ENCODE measurements at regions not wholly inside any gene's neighbourhood (a gene's known extent, or its start where the extent isn't known, plus 50 kb on each side); places are given as distances from the start of the nearest gene placed in this dataset.
A peak's percentile ranks its signal among the peaks of the same experiment; 100 is the strongest.
"Not testable (repeated sequence)": the region's sequence is repeated elsewhere in the genome, so short reads cannot be mapped to it uniquely, and the experiment has no call there.

DNA sequence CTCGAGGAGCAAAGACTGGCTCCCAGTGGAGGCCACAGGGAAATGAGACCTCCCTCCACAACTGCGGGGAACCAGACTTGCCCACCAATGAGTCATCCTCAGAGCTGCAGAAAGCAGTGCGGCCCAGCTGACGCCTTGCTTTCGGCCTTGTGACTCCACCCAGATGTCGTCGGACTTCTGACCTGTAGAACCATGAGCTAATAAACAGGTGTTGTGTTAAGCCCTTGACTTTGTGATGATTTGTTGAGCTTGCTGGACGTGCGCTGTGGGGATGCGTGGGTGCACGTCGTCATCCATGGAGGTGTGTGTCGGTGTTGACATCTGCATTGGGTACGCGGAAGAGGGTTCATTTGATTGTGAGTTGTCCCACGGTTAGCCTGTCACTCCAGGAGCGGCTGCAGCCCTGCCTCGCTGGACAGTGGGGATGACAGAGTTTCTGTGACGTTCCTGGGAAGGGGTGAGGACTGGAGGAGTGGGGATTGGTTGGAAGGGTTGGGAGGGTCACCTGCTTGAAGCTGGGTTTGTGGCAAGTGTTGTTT lies 154.1 kb downstream of the SH3BP4 start:
- H3K4me3 ChIP-seq (ENCODE audit: low read depth, low read length) = no peak overlapping the region
- TF ChIP-seq, protein P1, sequence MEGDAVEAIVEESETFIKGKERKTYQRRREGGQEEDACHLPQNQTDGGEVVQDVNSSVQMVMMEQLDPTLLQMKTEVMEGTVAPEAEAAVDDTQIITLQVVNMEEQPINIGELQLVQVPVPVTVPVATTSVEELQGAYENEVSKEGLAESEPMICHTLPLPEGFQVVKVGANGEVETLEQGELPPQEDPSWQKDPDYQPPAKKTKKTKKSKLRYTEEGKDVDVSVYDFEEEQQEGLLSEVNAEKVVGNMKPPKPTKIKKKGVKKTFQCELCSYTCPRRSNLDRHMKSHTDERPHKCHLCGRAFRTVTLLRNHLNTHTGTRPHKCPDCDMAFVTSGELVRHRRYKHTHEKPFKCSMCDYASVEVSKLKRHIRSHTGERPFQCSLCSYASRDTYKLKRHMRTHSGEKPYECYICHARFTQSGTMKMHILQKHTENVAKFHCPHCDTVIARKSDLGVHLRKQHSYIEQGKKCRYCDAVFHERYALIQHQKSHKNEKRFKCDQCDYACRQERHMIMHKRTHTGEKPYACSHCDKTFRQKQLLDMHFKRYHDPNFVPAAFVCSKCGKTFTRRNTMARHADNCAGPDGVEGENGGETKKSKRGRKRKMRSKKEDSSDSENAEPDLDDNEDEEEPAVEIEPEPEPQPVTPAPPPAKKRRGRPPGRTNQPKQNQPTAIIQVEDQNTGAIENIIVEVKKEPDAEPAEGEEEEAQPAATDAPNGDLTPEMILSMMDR (IDR thresholded peaks at IDR 0.05; ENCODE audit: low read depth, low read length, missing control alignments) = no peak
- DNase-seq (ENCODE audit: low read depth) = no peak
- in situ Hi-C loops (cut with HindIII; ENCODE audit: low sequenced_read_pairs) = loop anchor here (5.0 kb wide), 1 partner anchor 554 kb away; no protein-coding TSS in a partner anchor

DNA sequence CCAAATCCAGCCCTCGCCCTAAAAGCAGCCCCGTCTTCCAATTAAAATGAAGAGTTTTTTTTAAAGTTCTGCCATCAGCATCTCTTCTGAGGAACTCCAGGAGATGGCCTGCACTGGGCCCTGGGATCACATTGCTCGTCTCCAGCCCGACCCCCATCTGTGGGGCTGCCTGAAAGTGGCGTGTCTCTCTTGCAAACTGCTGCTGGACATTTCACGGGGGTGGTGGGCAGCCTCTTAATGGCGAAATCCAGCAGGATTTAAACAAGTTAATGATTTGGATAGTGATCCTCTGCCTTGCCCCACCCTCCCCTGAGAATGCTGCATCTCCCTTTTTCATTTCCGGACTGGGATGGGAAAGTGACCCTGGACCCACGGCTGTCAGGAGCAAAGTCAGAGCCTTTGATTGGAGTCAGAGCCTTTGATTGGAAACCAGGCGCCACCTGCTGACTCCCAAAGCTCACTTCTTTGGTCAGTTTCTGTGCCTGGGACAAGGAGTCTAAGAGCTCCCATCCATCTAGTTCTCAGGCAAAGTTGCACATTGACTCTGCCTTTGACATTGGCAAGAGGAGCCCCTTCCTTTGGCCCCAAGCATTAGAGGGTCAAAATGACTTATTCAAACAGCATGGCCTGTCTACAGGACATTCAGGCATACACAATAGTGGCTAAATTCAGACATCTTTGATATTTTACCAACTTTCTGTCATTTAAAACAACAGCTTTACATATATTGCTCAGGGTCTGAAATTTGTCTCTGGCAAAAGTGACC lies 155.2 kb downstream of the SH3BP4 start:
- DNase-seq (ENCODE audit: low read depth) = peak; percentile 56
- H3K4me3 ChIP-seq (ENCODE audit: low read depth, low read length) = no peak overlapping the region
- TF ChIP-seq, protein P1 (IDR thresholded peaks at IDR 0.05; ENCODE audit: low read depth, low read length, missing control alignments) = peak; percentile 90
- in situ Hi-C loops (cut with HindIII; ENCODE audit: low sequenced_read_pairs) = loop anchor here (5.0 kb wide), 1 partner anchor 555 kb away; no protein-coding TSS in a partner anchor

DNA sequence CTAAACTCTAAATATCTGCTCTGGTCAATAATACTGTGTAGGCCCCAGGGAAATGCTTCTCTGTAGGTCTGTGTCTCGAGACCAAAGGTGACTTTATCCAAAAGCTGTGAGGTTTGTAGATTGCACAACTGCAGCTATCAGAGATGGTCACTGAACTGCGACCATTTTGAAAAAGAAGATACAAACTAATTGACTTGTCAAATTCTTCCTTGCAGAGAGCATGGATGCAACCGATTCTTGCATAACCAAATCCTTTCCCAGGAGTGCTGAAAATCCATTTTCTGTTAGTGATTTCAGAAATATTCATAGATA lies 155.8 kb downstream of the SH3BP4 start:
- H3K4me3 ChIP-seq (ENCODE audit: low read depth, low read length) = no peak overlapping the region
- TF ChIP-seq, protein P1 (IDR thresholded peaks at IDR 0.05; ENCODE audit: low read depth, low read length, missing control alignments) = no peak
- no peak for DNase-seq (ENCODE audit: low read depth)
- in situ Hi-C loops (cut with HindIII; ENCODE audit: low sequenced_read_pairs) = loop anchor here (5.0 kb wide), 1 partner anchor 555 kb away; no protein-coding TSS in a partner anchor

DNA sequence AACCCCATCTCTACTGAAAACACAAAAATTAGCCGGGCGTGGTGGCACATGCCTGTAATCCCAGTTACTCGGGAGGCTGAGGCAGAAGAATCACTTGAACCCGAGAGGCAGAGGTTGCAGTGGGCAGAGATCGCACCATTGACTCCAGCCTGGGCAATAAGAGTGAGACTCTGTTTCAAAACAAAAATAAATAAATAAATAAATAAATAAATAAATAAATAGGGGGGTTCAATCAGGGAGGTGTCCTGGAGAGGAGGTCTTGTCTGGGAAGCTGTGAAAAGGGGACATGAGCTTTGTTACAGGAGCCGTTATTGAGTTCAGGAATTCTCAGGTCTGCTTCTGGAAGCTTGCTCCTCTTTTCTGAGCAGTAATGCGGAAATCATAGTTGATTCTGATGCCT lies 157.7 kb downstream of the SH3BP4 start:
- not testable (repeated sequence) for H3K4me3 ChIP-seq (ENCODE audit: low read depth, low read length); DNase-seq (ENCODE audit: low read depth)
- in situ Hi-C loops (cut with HindIII; ENCODE audit: low sequenced_read_pairs) = loop anchor here (5.0 kb wide), 1 partner anchor 557 kb away; no protein-coding TSS in a partner anchor

DNA sequence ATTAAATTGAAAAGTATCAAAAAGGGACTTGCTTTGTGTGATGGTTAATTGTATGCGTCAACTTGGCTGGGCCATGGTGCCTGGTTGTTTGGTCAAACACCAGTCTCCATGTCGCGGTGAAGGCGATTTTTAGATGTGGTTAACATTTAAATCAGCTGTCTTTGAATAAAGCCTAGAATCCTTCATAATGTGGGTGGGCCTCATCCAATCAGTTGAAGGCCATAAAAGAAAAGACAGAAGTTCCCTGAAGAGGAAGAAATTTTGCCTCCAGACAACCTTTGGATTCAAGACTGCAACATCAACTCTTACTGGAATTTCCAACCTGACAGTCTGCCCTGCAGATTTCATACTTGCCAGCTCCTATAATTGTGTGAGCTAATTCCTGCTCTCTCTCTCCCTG lies 160.5 kb downstream of the SH3BP4 start:
- H3K4me3 ChIP-seq (ENCODE audit: low read depth, low read length) = no peak overlapping the region
- no peak for DNase-seq (ENCODE audit: low read depth)
- TF ChIP-seq, protein P1 (IDR thresholded peaks at IDR 0.05; ENCODE audit: low read depth, low read length, missing control alignments) = no peak
- in situ Hi-C loops (cut with HindIII; ENCODE audit: low sequenced_read_pairs) = loop anchor here (10.0 kb wide), 1 partner anchor 1138 kb away; no protein-coding TSS in a partner anchor

DNA sequence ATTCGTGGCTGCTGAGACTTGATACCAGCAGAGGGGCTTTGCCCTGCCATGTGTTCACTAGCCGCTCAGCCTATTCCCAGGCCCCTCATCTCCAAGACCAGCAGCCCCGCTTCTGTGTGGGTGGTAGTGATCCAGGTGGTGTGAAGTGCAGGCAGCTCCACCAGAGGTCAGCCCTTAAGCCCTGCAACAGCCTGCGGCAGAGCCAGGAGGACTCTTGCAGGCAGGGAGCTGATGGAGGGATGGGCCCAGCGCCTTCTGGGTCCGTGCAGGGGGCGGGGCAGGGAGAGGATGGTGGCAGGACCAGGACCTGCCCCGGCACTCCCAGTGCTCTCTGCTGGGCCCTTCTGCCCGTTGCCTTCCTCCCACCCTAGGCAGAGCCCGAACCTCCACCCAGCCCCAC lies 162.0 kb downstream of the SH3BP4 start:
- DNase-seq (ENCODE audit: low read depth) = no peak
- TF ChIP-seq, protein P1 (IDR thresholded peaks at IDR 0.05; ENCODE audit: low read depth, low read length, missing control alignments) = no peak
- H3K4me3 ChIP-seq (ENCODE audit: low read depth, low read length) = no peak overlapping the region
- in situ Hi-C loops (cut with HindIII; ENCODE audit: low sequenced_read_pairs) = loop anchor here (10.0 kb wide), 1 partner anchor 1139 kb away; no protein-coding TSS in a partner anchor

DNA sequence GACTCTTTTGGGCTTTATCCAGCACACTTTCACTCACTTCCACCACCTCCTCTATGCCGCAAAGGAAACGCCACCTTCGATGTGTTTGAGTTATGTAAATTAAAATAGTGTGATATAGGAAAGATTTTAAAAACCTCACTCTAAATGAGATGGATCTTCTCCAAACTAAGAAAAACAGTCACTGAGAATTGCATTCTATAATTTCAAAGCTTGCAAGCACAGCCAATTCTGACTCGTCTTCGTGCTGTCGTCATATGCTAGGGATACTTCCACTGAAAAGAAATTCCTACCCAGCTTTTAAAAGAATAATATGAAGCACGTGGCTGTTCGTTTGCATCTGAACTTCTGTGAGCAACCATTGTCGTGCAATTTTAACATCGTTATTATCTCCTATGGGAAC lies 162.5 kb downstream of the SH3BP4 start:
- no peak overlapping the region for H3K4me3 ChIP-seq (ENCODE audit: low read depth, low read length)
- DNase-seq (ENCODE audit: low read depth) = no peak
- TF ChIP-seq, protein P1 (IDR thresholded peaks at IDR 0.05; ENCODE audit: low read depth, low read length, missing control alignments) = no peak
- in situ Hi-C loops (cut with HindIII; ENCODE audit: low sequenced_read_pairs) = loop anchor here (10.0 kb wide), 1 partner anchor 1139 kb away; no protein-coding TSS in a partner anchor
